Upper lobe of right lung (tissue), 1 donor: ENCODE measurements at regions not wholly inside any gene's neighbourhood (a gene's known extent, or its start where the extent isn't known, plus 50 kb on each side); places are given as distances from the start of the nearest gene placed in this dataset.

Experiments used
- ATAC-seq: fragments of 200-7000 bp; cut with Tn5 transposase; one replicate; pipeline ENCODE4 v1.9.1; 2020; ENCODE audit warnings: mild to moderate bottlenecking, moderate library complexity
- DNase-seq: peaks from one replicate; pipeline ENCODE4 v3.0.0-alpha.2; 2020
- H3K27ac ChIP-seq: fragments of 200-600 bp; one replicate; pipeline ENCODE4 v1.8.0; 2022
- H3K27me3 ChIP-seq: fragments of 200-600 bp; one replicate; pipeline ENCODE4 v1.8.0; 2022; ENCODE audit warnings: mild to moderate bottlenecking
- H3K36me3 ChIP-seq: fragments of 200-600 bp; one replicate; pipeline ENCODE4 v1.8.0; 2022
- H3K4me1 ChIP-seq: fragments of 200-600 bp; one replicate; pipeline ENCODE4 v1.8.0; 2022
- H3K4me3 ChIP-seq: fragments of 200-600 bp; one replicate; pipeline ENCODE4 v1.8.0; 2022; ENCODE audit warnings: mild to moderate bottlenecking
- H3K9me3 ChIP-seq: fragments of 200-600 bp; one replicate; pipeline ENCODE4 v1.8.0; 2022
- CTCF ChIP-seq: fragments of 200-600 bp; IDR thresholded peaks from one replicate; pipeline ENCODE4 v1.8.0; 2022; ENCODE audit warnings: antibody characterized with exemption
- intact Hi-C: fragments of 100-400 bp; cut with DNase I; formaldehyde crosslinking; loops from one replicate; pipeline ENCODE4 v1.11.0; 2022
- donor health status: DM: no; HTN: yes; CAD: no; lungs with severe emphysema.

GRCh38 chrX:88366314-88366713 is 380.7 kb upstream of the CPXCR1 start:
- Histone ChIP-seq H3K4me3 (no peak overlapping the region), H3K9me3 (no peaks in the 10 kb centered on the region), H3K4me1 (no peaks in the 10 kb centered on the region), H3K27ac (no peak overlapping the region), H3K27me3 (no peaks in the 10 kb centered on the region), H3K36me3 (no peaks in the 10 kb centered on the region)
- intact Hi-C loops, result no loop called here
- ATAC-seq (no peak), DNase-seq (no peak)
- no peak for TF ChIP-seq CTCF

- Histone ChIP-seq H3K4me1 (no peaks in the 10 kb centered on the region), H3K9me3 (no peaks in the 10 kb centered on the region), H3K27ac (no peak overlapping the region), H3K36me3 (no peaks in the 10 kb centered on the region), H3K27me3 (no peaks in the 10 kb centered on the region), H3K4me3 (no peak overlapping the region)
- TF ChIP-seq CTCF, result no peak
- ATAC-seq (no peak), DNase-seq (no peak)
- intact Hi-C loops, result no loop called here
Observed at GRCh38 chrX:88378406-88378805, 368.6 kb upstream of the CPXCR1 start.

GRCh38 chrX:88397551-88397950 is 349.5 kb upstream of the CPXCR1 start:
- no peak overlapping the region for H3K27ac ChIP-seq
- H3K9me3 ChIP-seq, result no peaks in the 10 kb centered on the region
- H3K4me1 ChIP-seq, result no peaks in the 10 kb centered on the region
- H3K36me3 ChIP-seq, result no peaks in the 10 kb centered on the region
- ATAC-seq (no peak), DNase-seq (no peak)
- intact Hi-C loops, result no loop called here
- no peaks in the 10 kb centered on the region for H3K27me3 ChIP-seq
- TF ChIP-seq CTCF, result no peak
- no peak overlapping the region for H3K4me3 ChIP-seq

- ATAC-seq, result no peak
- no peak for TF ChIP-seq CTCF
- H3K27me3 ChIP-seq, result no peaks in the 10 kb centered on the region
- no peak for DNase-seq
- H3K27ac ChIP-seq, result no peak overlapping the region
- H3K36me3 ChIP-seq, result no peaks in the 10 kb centered on the region
- no peaks in the 10 kb centered on the region for H3K9me3 ChIP-seq
- intact Hi-C loops, result no loop called here
- H3K4me1 ChIP-seq, result no peaks in the 10 kb centered on the region
- no peak overlapping the region for H3K4me3 ChIP-seq
Observed at GRCh38 chrX:88416002-88416401, 331.0 kb upstream of the CPXCR1 start.

- Histone ChIP-seq H3K4me3 (no peak overlapping the region), H3K27ac (no peak overlapping the region), H3K36me3 (no peaks in the 10 kb centered on the region), H3K4me1 (no peaks in the 10 kb centered on the region), H3K9me3 (no peaks in the 10 kb centered on the region), H3K27me3 (no peaks in the 10 kb centered on the region)
- ATAC-seq (no peak), DNase-seq (no peak)
- intact Hi-C loops, result no loop called here
- TF ChIP-seq CTCF, result no peak
Observed at GRCh38 chrX:88416965-88417364, 330.1 kb upstream of the CPXCR1 start.

GRCh38 chrX:88424071-88424470 is 323.0 kb upstream of the CPXCR1 start:
- intact Hi-C loops, result no loop called here
- Histone ChIP-seq H3K27me3 (no peaks in the 10 kb centered on the region), H3K4me1 (no peaks in the 10 kb centered on the region), H3K4me3 (no peak overlapping the region), H3K36me3 (no peaks in the 10 kb centered on the region), H3K9me3 (no peaks in the 10 kb centered on the region), H3K27ac (no peak overlapping the region)
- ATAC-seq (no peak), DNase-seq (no peak)
- no peak for TF ChIP-seq CTCF
